Hepatocyte (in vitro differentiated cells): ENCODE measurements at regions not wholly inside any gene's neighbourhood (a gene's known extent, or its start where the extent isn't known, plus 50 kb on each side); places are given as distances from the start of the nearest gene placed in this dataset.

ENCODE experiments used
- DNase-seq: peaks from one replicate; pipeline ENCODE4 v3.0.0-alpha.2; 2016; ENCODE audit warnings: low spot score
- H2AFZ ChIP-seq: fragments of 200-600 bp; sonication (generic); 2 replicates; pipeline ENCODE4 v1.6.0; 2016; ENCODE audit warnings: antibody characterized with exemption, mild to moderate bottlenecking
- H3K27ac ChIP-seq: fragments of 200-600 bp; sonication (generic); 2 replicates; pipeline ENCODE4 v1.5.1; 2016; ENCODE audit warnings: mild to moderate bottlenecking
- H3K27me3 ChIP-seq: fragments of 200-600 bp; sonication (generic); 2 replicates; pipeline ENCODE4 v1.6.1; 2016
- H3K36me3 ChIP-seq: fragments of 200-600 bp; sonication (generic); replicated peaks from 2 replicates; pipeline ENCODE4 v1.5.1; 2016; ENCODE audit warnings: low read depth; ENCODE audit not compliant: insufficient read depth
- H3K4me1 ChIP-seq: fragments of 200-600 bp; sonication (generic); 2 replicates; pipeline ENCODE4 v1.5.1; 2016; ENCODE audit warnings: mild to moderate bottlenecking, moderate library complexity; ENCODE audit not compliant: insufficient read depth
- H3K4me2 ChIP-seq: fragments of 200-600 bp; sonication (generic); 2 replicates; pipeline ENCODE4 v1.6.0; 2016
- H3K4me3 ChIP-seq: fragments of 200-600 bp; sonication (generic); 2 replicates; pipeline ENCODE4 v1.5.1; 2016; ENCODE audit warnings: mild to moderate bottlenecking
- H3K79me2 ChIP-seq: fragments of 200-600 bp; sonication (generic); 2 replicates; pipeline ENCODE4 v1.6.0; 2017; ENCODE audit warnings: mild to moderate bottlenecking
- H3K9me2 ChIP-seq: fragments of 200-600 bp; sonication (generic); replicated peaks from 2 replicates; pipeline ENCODE4 v1.6.0; 2017; ENCODE audit warnings: mild to moderate bottlenecking; ENCODE audit not compliant: insufficient read depth
- H3K9me3 ChIP-seq: fragments of 200-600 bp; sonication (generic); 2 replicates; pipeline ENCODE4 v1.5.1; 2016; ENCODE audit warnings: low read depth, mild to moderate bottlenecking
- H4K20me1 ChIP-seq: fragments of 200-600 bp; sonication (generic); 2 replicates; pipeline ENCODE4 v1.6.0; 2016; ENCODE audit warnings: mild to moderate bottlenecking; ENCODE audit not compliant: insufficient read depth, poor library complexity, severe bottlenecking
- EZH2 ChIP-seq: fragments of 200-600 bp; sonication (generic); IDR thresholded peaks from 2 replicates; pipeline ENCODE4 v1.6.1; 2016; ENCODE audit warnings: antibody characterized with exemption, mild to moderate bottlenecking, borderline replicate concordance
- EZH2phosphoT487 ChIP-seq: fragments of 200-600 bp; sonication (generic); IDR thresholded peaks from one replicate; pipeline ENCODE4 v1.6.1; 2018; ENCODE audit warnings: antibody characterized with exemption, mild to moderate bottlenecking, low read depth, moderate library complexity; ENCODE audit not compliant: unreplicated experiment, severe bottlenecking
- whole genome bisulfite sequencing: methylation state at CpG from one replicate; pipeline ENCODE4 v1.1.6; 2016; ENCODE audit warnings: low lambda C conversion rate; ENCODE audit errors: missing lambda C conversion rate; 5-methylcytosine and 5-hydroxymethylcytosine counted together
- TF ChIP-seq, protein P1 (sequence below): fragments of 200-600 bp; sonication (generic); IDR thresholded peaks from 2 replicates; pipeline ENCODE4 v1.5.1; 2016; ENCODE audit warnings: antibody characterized with exemption, mild to moderate bottlenecking; ENCODE audit not compliant: poor library complexity

DNA sequence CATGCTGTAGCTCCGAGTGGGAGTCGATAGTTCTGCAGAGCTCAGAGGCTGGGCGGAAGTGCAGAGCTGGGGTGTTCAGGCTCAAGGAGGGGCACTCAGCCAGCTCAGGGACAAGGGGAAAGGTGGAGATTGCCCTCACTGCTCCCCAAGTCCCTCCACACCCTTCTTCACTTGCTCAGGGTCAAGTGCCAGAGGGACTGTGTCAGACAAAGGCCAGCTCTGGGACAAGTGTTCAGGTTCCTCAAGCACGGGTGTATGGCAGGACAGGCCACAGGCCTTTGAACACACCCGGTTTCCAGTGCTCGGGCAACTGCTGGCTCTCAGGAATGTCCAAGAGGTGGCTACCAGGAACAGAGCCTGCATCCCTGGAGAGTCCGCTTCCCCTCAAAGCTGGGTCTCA, 293.0 kb upstream of the PODXL start:
- Histone ChIP-seq H3K9me2 (no peaks in the 10 kb centered on the region), H2AFZ (no peak overlapping the region), H3K4me1 (peaks cover 5% of the 10 kb centered on the region), H3K9me3 (no peaks in the 10 kb centered on the region), H4K20me1 (no peaks in the 10 kb centered on the region), H3K79me2 (no peaks in the 10 kb centered on the region), H3K36me3 (no peaks in the 10 kb centered on the region), H3K4me3 (no peak overlapping the region), H3K27me3 (no peaks in the 10 kb centered on the region), H3K27ac (no peak overlapping the region), H3K4me2 (no peak overlapping the region)
- no peak for DNase-seq
- TF ChIP-seq EZH2: no peak
- TF ChIP-seq, protein P1, sequence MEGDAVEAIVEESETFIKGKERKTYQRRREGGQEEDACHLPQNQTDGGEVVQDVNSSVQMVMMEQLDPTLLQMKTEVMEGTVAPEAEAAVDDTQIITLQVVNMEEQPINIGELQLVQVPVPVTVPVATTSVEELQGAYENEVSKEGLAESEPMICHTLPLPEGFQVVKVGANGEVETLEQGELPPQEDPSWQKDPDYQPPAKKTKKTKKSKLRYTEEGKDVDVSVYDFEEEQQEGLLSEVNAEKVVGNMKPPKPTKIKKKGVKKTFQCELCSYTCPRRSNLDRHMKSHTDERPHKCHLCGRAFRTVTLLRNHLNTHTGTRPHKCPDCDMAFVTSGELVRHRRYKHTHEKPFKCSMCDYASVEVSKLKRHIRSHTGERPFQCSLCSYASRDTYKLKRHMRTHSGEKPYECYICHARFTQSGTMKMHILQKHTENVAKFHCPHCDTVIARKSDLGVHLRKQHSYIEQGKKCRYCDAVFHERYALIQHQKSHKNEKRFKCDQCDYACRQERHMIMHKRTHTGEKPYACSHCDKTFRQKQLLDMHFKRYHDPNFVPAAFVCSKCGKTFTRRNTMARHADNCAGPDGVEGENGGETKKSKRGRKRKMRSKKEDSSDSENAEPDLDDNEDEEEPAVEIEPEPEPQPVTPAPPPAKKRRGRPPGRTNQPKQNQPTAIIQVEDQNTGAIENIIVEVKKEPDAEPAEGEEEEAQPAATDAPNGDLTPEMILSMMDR: no peak
- no peak for TF ChIP-seq EZH2phosphoT487
- 88% methylated on average over 7 of the region's 7 CpGs for WGBS

DNA sequence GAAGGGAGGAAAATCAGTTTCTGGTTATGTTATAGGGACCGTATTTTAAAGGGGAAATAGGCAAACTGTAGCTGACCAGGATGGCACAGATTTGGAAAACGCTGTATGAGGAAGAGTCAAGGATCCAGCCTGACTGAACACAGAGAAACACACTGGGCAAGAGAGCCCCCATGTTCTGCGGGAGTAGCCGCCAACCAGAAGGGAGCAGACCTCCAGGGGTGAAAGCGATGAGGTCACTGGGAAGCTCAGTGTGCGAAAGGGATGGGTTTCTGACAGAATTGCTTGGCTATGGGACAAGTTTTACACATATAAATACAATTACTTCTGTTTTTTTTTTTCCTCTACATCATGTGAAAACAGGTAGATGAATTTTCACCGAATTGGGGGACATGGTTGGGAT, 291.6 kb upstream of the PODXL start:
- TF ChIP-seq, protein P1: no peak
- TF ChIP-seq EZH2 (no peak), EZH2phosphoT487 (no peak)
- no peak overlapping the region for H3K27ac ChIP-seq
- WGBS: 73% methylated on average over 7 of the region's 7 CpGs
- H3K4me3 ChIP-seq: no peak overlapping the region
- no peaks in the 10 kb centered on the region for H3K27me3 ChIP-seq
- H3K4me2 ChIP-seq: no peak overlapping the region
- H3K4me1 ChIP-seq: peaks cover 9% of the 10 kb centered on the region
- H2AFZ ChIP-seq: no peak overlapping the region
- no peaks in the 10 kb centered on the region for H3K36me3 ChIP-seq
- H3K79me2 ChIP-seq: no peaks in the 10 kb centered on the region
- DNase-seq: no peak
- no peaks in the 10 kb centered on the region for H3K9me2 ChIP-seq
- no peaks in the 10 kb centered on the region for H3K9me3 ChIP-seq
- H4K20me1 ChIP-seq: no peaks in the 10 kb centered on the region

DNA sequence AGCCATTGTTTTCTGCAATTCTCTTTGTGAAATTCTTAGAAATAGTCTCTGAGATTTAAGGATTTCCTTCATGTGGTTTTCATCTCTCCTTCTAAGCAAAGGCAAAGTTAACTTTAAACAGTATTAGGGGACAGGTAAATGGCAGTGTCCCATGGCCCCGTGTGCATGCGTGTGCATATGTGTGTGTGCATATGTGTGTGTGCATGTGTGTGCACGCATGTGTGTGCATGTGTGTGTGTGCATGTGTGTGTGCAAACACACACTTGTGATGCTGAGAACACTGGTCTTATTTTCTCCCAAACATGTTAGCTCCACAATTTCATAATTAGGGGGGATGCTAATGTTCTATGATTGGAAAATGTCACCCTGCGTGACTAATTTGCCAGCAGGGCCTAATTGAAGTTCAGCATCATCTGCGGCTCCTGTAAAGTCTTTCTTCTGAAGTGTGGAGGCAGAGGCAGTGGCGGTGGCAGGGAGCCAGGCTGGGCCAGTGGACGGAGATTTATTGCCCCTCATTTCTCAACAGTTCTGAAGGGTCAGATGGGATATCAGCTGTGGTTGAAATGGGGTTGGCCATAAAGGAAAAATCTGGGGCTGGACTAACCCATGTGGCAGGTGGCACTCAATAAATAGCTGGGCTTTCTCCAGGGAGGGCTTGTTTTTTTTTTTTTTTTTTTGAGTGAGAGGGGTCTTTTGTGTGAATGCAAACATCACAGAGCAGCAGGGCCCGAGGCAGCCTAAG, 289.3 kb upstream of the PODXL start:
- H2AFZ ChIP-seq: no peak overlapping the region
- H3K79me2 ChIP-seq: no peaks in the 10 kb centered on the region
- H3K27ac ChIP-seq: no peak overlapping the region
- no peaks in the 10 kb centered on the region for H3K36me3 ChIP-seq
- DNase-seq: no peak
- no peaks in the 10 kb centered on the region for H3K9me2 ChIP-seq
- H3K9me3 ChIP-seq: no peaks in the 10 kb centered on the region
- 78% methylated on average over 8 of the region's 8 CpGs for WGBS
- no peaks in the 10 kb centered on the region for H3K27me3 ChIP-seq
- H3K4me2 ChIP-seq: no peak overlapping the region
- no peaks in the 10 kb centered on the region for H4K20me1 ChIP-seq
- H3K4me3 ChIP-seq: no peak overlapping the region
- no peak for TF ChIP-seq EZH2phosphoT487
- TF ChIP-seq EZH2: no peak
- TF ChIP-seq, protein P1: no peak
- peaks cover 4% of the 10 kb centered on the region for H3K4me1 ChIP-seq

DNA sequence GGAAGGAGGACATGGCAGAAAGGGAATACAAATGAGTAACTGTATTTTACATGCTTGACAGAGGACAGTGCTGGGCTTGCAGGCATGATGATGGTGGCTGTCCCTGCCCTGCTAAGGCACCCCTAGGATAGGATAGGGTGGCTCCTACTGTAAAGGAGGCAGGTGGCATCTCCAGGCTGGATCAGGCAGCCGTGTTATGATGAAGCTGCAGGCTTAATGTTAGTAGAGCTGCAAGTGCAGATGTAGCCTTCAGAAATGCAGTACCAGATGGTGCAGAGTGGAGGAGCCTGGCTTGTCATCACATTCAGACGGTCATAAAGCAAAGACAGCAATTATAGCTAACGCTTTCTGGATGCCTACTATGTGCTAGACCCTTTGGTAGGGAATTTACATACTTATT, 287.9 kb upstream of the PODXL start:
- Histone ChIP-seq H3K36me3 (no peaks in the 10 kb centered on the region), H3K9me3 (no peaks in the 10 kb centered on the region), H3K79me2 (no peaks in the 10 kb centered on the region), H2AFZ (no peak overlapping the region), H3K4me3 (no peak overlapping the region), H3K27me3 (no peaks in the 10 kb centered on the region), H3K4me2 (no peak overlapping the region), H4K20me1 (no peaks in the 10 kb centered on the region), H3K9me2 (no peaks in the 10 kb centered on the region), H3K27ac (no peak overlapping the region), H3K4me1 (peaks cover 4% of the 10 kb centered on the region)
- WGBS: 53% methylated on average over 3 of the region's 3 CpGs
- TF ChIP-seq EZH2phosphoT487 (no peak), EZH2 (no peak)
- TF ChIP-seq, protein P1: no peak
- no peak for DNase-seq
